Neuronal stem cell (in vitro differentiated cells): ENCODE measurements at regions not wholly inside any gene's neighbourhood (a gene's known extent, or its start where the extent isn't known, plus 50 kb on each side); places are given as distances from the start of the nearest gene placed in this dataset.
"Not testable (repeated sequence)": the region's sequence is repeated elsewhere in the genome, so short reads cannot be mapped to it uniquely, and the experiment has no call there.

Source experiments
- DNase-seq: peaks from one replicate; pipeline ENCODE4 v3.0.0-alpha.2; 2013; ENCODE audit warnings: low spot score
- H2AFZ ChIP-seq: one replicate; pipeline ENCODE4 v1.6.1; 2013; ENCODE audit warnings: mild to moderate bottlenecking, low read length, inconsistent platforms
- H2AK5ac ChIP-seq: 2 replicates; pipeline ENCODE4 v1.6.1; 2013; ENCODE audit warnings: low read depth, mild to moderate bottlenecking, inconsistent platforms, low read length, moderate library complexity, mixed read lengths
- H2BK120ac ChIP-seq: 2 replicates; pipeline ENCODE4 v1.6.1; 2013; ENCODE audit warnings: low read depth, mild to moderate bottlenecking, inconsistent platforms, low read length, moderate library complexity, mixed read lengths
- H2BK12ac ChIP-seq: one replicate; pipeline ENCODE4 v1.6.1; 2013; ENCODE audit warnings: low read length, inconsistent platforms
- H2BK15ac ChIP-seq: 2 replicates; pipeline ENCODE4 v1.6.1; 2013; ENCODE audit warnings: mild to moderate bottlenecking, low read length, inconsistent platforms, mixed read lengths
- H2BK5ac ChIP-seq: one replicate; pipeline ENCODE4 v1.6.1; 2013; ENCODE audit warnings: inconsistent platforms, mild to moderate bottlenecking, low read length, moderate library complexity
- H3K14ac ChIP-seq: one replicate; pipeline ENCODE4 v1.6.1; 2013; ENCODE audit warnings: low read length, inconsistent platforms
- H3K18ac ChIP-seq: 2 replicates; pipeline ENCODE4 v1.6.1; 2013; ENCODE audit warnings: low read length, inconsistent platforms
- H3K23ac ChIP-seq: 2 replicates; pipeline ENCODE4 v1.6.1; 2013; ENCODE audit warnings: low read depth, mild to moderate bottlenecking, mixed read lengths, low read length, inconsistent platforms; ENCODE audit not compliant: poor library complexity
- H3K27ac ChIP-seq: replicated peaks from 3 replicates; pipeline ENCODE4 v1.5.1; 2013; ENCODE audit warnings: low read length, inconsistent platforms
- H3K27me3 ChIP-seq, 3 experiments: 2 replicates each; pipeline ENCODE4 v1.6.1; 2013; ENCODE audit warnings: low read length in 3 of 3, mild to moderate bottlenecking in 2 of 3, inconsistent platforms in 1 of 3, low read depth in 1 of 3, mixed read lengths in 1 of 3, moderate library complexity in 1 of 3; ENCODE audit not compliant: control insufficient read depth in 3 of 3, insufficient read depth in 3 of 3
- H3K36me3 ChIP-seq, 2 donors: replicated peaks in 1 of 2; 2 replicates each; pipeline ENCODE4 v1.6.1; 2013; ENCODE audit warnings: low read length in 2 of 2; ENCODE audit not compliant: control insufficient read depth in 2 of 2, insufficient read depth in 2 of 2
- H3K4ac ChIP-seq: 2 replicates; pipeline ENCODE4 v1.6.1; 2013; ENCODE audit warnings: inconsistent platforms, mild to moderate bottlenecking, low read length, moderate library complexity
- H3K4me1 ChIP-seq, 2 donors: 1 replicate in 1 of 2; 2 replicates in 1 of 2; pipeline ENCODE4 v1.6.1; 2013; ENCODE audit warnings: low read length in 2 of 2, low read depth in 1 of 2; ENCODE audit not compliant: control insufficient read depth in 2 of 2, insufficient read depth in 1 of 2
- H3K4me2 ChIP-seq: one replicate; pipeline ENCODE4 v1.6.1; 2013; ENCODE audit warnings: mild to moderate bottlenecking, low read length, inconsistent platforms; ENCODE audit not compliant: insufficient read depth, poor library complexity, severe bottlenecking
- H3K4me3 ChIP-seq, 2 donors: 2 replicates each; pipeline ENCODE4 v1.5.1; 2013; ENCODE audit warnings: low read length in 2 of 2, mild to moderate bottlenecking in 2 of 2, inconsistent platforms in 1 of 2, moderate library complexity in 1 of 2
- H3K79me1 ChIP-seq: one replicate; pipeline ENCODE4 v1.6.1; 2013; ENCODE audit warnings: low read depth, mild to moderate bottlenecking, inconsistent platforms, low read length, moderate library complexity
- H3K9ac ChIP-seq: one replicate; pipeline ENCODE4 v1.6.1; 2013; ENCODE audit warnings: mild to moderate bottlenecking, low read depth, low read length, inconsistent platforms; ENCODE audit not compliant: poor library complexity
- H3K9me3 ChIP-seq, 2 donors: replicated peaks in 1 of 2; 2 replicates each; pipeline versions ENCODE3 to v1.6.1; 2013; ENCODE audit warnings: low read length in 2 of 2, mild to moderate bottlenecking in 2 of 2, inconsistent platforms in 1 of 2, low read depth in 1 of 2, mixed read lengths in 1 of 2, moderate library complexity in 1 of 2; ENCODE audit not compliant: control insufficient read depth in 2 of 2, insufficient read depth in 1 of 2
- H4K8ac ChIP-seq: one replicate; pipeline ENCODE4 v1.6.1; 2013; ENCODE audit warnings: low read depth, mild to moderate bottlenecking, inconsistent platforms, low read length, moderate library complexity
- H4K91ac ChIP-seq: one replicate; pipeline ENCODE4 v1.6.1; 2013; ENCODE audit warnings: low read length, low read depth, mild to moderate bottlenecking, inconsistent platforms; ENCODE audit not compliant: poor library complexity
- WGBS, 2 donors: extraction: QIAGEN DNeasy Blood & Tissue Kit; methylation state at CpG; one replicate each; pipeline ENCODE4 v1.1.7; 2013; ENCODE audit warnings: missing lambda C conversion rate in 2 of 2, mixed read lengths in 1 of 2; ENCODE audit not compliant: insufficient read length in 2 of 2, insufficient replicate concordance in 1 of 2; ENCODE audit errors: extremely low coverage in 2 of 2; 5-methylcytosine and 5-hydroxymethylcytosine counted together

GRCh38 chr17:34024386-34024785, 230.7 kb upstream of the CCL2 start:
- H2BK12ac ChIP-seq, result no peak overlapping the region
- no peak overlapping the region for H2BK120ac ChIP-seq
- H2AFZ ChIP-seq, result no peak overlapping the region
- H3K4me2 ChIP-seq, result no peak overlapping the region
- no peaks in the 10 kb centered on the region for H3K9me3 ChIP-seq
- H2BK15ac ChIP-seq, result no peak overlapping the region
- no CpG with 5 or more reads among the region's 4 CpGs for WGBS, 2 donors
- H3K18ac ChIP-seq, result no peak overlapping the region
- H3K27ac ChIP-seq, result no peak overlapping the region
- no peak overlapping the region for H3K4me3 ChIP-seq
- no peaks in the 10 kb centered on the region for H3K4me1 ChIP-seq
- H2BK5ac ChIP-seq, result no peak overlapping the region
- H3K14ac ChIP-seq, result no peak overlapping the region
- no peak overlapping the region for H3K9ac ChIP-seq
- no peak for DNase-seq
- no peak overlapping the region for H4K91ac ChIP-seq
- no peak overlapping the region for H4K8ac ChIP-seq
- no peak overlapping the region for H2AK5ac ChIP-seq
- H3K27me3 ChIP-seq, result no peaks in the 10 kb centered on the region
- H3K23ac ChIP-seq, result no peak overlapping the region
- H3K36me3 ChIP-seq, result no peaks in the 10 kb centered on the region
- no peak overlapping the region for H3K4ac ChIP-seq
- no peaks in the 10 kb centered on the region for H3K79me1 ChIP-seq

DNA sequence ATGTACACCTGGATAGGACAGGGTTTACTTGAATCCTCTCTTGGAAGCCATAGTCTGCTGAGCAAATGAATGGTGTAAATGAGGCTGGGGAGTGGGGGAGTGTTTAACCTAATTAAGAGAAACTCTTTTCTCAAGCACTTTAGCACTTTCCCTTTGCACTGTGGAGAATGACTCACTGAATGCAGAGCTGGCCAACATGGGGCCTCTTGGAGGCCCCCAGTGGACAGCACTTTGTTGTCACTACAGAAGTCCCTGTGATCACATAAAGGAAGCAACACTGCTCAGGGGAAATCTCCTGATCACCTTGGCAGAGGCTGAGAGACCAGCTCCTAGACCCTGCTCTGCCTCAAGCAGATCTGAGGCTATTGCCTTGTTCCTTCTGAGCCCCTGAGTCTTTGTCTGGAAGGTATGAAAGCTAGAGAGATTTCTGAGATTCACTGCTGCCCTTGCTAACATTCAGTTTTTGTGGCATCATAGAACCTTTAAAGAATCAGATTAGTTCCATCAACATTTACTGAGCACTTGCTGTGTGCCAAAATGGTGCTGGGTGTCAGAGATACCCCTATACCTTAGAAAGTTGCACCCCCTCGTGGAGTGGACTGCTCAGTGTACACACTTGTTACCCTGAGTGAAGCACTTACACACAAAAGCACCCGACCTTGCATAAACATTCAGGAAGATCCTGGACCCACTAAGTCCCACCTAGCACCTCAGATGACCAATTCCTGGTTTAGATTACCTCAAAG, 230.1 kb upstream of the CCL2 start:
- no CpG with 5 or more reads among the region's 2 CpGs for WGBS, 2 donors
- H3K27ac ChIP-seq, result no peak overlapping the region
- H4K8ac ChIP-seq, result no peak overlapping the region

GRCh38 chr17:34030601-34031000, 224.5 kb upstream of the CCL2 start:
- H3K27ac ChIP-seq, H3K4me1 ChIP-seq, H2BK120ac ChIP-seq, H4K91ac ChIP-seq, DNase-seq, H2AK5ac ChIP-seq, H2BK12ac ChIP-seq, H3K27me3 ChIP-seq, H3K9ac ChIP-seq, H3K36me3 ChIP-seq, H2BK5ac ChIP-seq, H3K4me3 ChIP-seq, H4K8ac ChIP-seq, H3K9me3 ChIP-seq, H2BK15ac ChIP-seq, H3K4ac ChIP-seq, H3K18ac ChIP-seq, H2AFZ ChIP-seq, H3K4me2 ChIP-seq, H3K14ac ChIP-seq, H3K23ac ChIP-seq, H3K79me1 ChIP-seq: not testable (repeated sequence)
- WGBS, 2 donors, result no CpG with 5 or more reads among the region's 7 CpGs

More for the DNA sequence above, 230.1 kb upstream of the CCL2 start:
- H3K79me1 ChIP-seq, result no peaks in the 10 kb centered on the region
- H3K4me1 ChIP-seq, result no peaks in the 10 kb centered on the region
- no peak overlapping the region for H3K4me2 ChIP-seq
- H2BK5ac ChIP-seq, result no peak overlapping the region
- no peak overlapping the region for H2BK12ac ChIP-seq
- H3K18ac ChIP-seq, result no peak overlapping the region
- H2BK15ac ChIP-seq, result no peak overlapping the region
- H3K4me3 ChIP-seq, result no peak overlapping the region
- no peak overlapping the region for H2AFZ ChIP-seq
- H2BK120ac ChIP-seq, result no peak overlapping the region
- no peaks in the 10 kb centered on the region for H3K9me3 ChIP-seq
- no peak overlapping the region for H3K4ac ChIP-seq
- H3K14ac ChIP-seq, result no peak overlapping the region
- no peaks in the 10 kb centered on the region for H3K27me3 ChIP-seq
- no peak overlapping the region for H4K91ac ChIP-seq
- H3K9ac ChIP-seq, result no peak overlapping the region
- H2AK5ac ChIP-seq, result no peak overlapping the region
- no peaks in the 10 kb centered on the region for H3K36me3 ChIP-seq
- DNase-seq, result no peak
- H3K23ac ChIP-seq, result no peak overlapping the region

DNA sequence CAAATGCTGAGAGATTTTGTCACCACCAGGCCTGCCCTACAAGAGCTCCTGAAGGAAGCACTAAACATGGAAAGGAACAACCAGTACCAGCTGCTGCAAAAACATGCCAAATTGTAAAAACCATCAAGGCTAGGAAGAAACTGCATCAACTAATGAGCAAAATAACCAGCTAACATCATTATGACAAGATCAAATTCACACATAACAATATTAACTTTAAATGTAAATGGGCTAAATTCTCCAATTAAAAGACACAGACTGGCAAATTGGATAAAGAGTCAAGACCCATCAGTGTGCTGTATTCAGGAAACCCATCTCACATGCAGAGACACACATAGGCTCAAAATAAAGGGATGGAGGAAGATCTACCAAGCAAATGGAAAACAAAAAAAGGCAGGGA, 222.8 kb upstream of the CCL2 start:
- not testable (repeated sequence) for H2BK120ac ChIP-seq, DNase-seq, H3K4me1 ChIP-seq, H3K14ac ChIP-seq, H4K91ac ChIP-seq, H3K9ac ChIP-seq, H2BK15ac ChIP-seq, H3K4me2 ChIP-seq, H3K27me3 ChIP-seq, H3K4me3 ChIP-seq, H2BK5ac ChIP-seq, H4K8ac ChIP-seq, H2BK12ac ChIP-seq, H3K18ac ChIP-seq, H3K36me3 ChIP-seq, H2AK5ac ChIP-seq, H2AFZ ChIP-seq, H3K9me3 ChIP-seq, H3K27ac ChIP-seq, H3K79me1 ChIP-seq, H3K23ac ChIP-seq, H3K4ac ChIP-seq
